ENCODE measurements at regions not wholly inside any gene's neighbourhood (a gene's known extent, or its start where the extent isn't known, plus 50 kb on each side); places are given as distances from the start of the nearest gene placed in this dataset.

DNA sequence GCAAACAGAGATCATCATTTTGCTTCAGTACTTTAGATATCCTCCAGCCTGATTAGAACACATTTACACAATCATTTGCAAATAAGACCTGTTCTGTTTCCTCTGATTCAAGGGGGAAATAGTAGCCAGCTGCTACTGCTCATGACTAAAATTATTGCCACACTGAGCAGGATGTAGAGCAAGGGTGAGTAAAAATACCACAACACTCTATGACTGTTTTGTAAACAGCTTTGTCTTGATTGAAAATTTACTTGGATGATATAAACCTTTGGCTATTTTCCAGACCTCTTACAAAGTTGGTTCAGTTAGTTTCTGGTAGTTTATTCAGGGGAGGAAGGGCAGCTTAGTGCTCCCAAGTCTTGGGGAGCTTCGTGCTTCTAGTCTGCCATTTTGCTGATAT, 286.4 kb upstream of the CNTNAP5 start:
- POLR2A ChIA-PET = no interaction called here
- no peak overlapping the region for H3K27ac ChIP-seq (ENCODE audit: control insufficient read depth, insufficient read depth)
- no peak for TF ChIP-seq RB1 (IDR thresholded peaks at IDR 0.05; ENCODE audit: borderline replicate concordance)
- TF ChIP-seq CHD1 (IDR thresholded peaks at IDR 0.05; ENCODE audit: low read depth, low read length) = no peak
- H4K20me1 ChIP-seq (ENCODE audit: control insufficient read depth, insufficient read depth) = no peaks in the 10 kb centered on the region
- RAD21 ChIA-PET (ENCODE audit: unreplicated experiment) = no interaction called here
- no TSS peak for BruUV-seq (replicated peaks)
- FAIRE-seq (no peak), DNase-seq (ENCODE audit: low read depth, low spot score) (no peak), ATAC-seq (no peak)
- H3K9me3 ChIP-seq (replicated peaks; ENCODE audit: control insufficient read depth, insufficient read depth, low read length) = no peaks in the 10 kb centered on the region
- no peak overlapping the region for H3K4me3 ChIP-seq
- in situ Hi-C loops (cut with MboI) (no loop called here), intact Hi-C loops (cut with micrococcal nuclease; ENCODE audit: unreplicated experiment) (no loop called here)
- H3K9ac ChIP-seq (ENCODE audit: control insufficient read depth, insufficient read depth, low read length) = no peak overlapping the region
- no peaks in the 10 kb centered on the region for H3K36me3 ChIP-seq (ENCODE audit: control insufficient read depth in 2 of 2, insufficient read depth in 2 of 2, low read length in 1 of 2)
- no peak overlapping the region for H3K4me2 ChIP-seq (ENCODE audit: control insufficient read depth, insufficient read depth)
- 0% methylated on average over 1 of the region's 1 CpG for WGBS (ENCODE audit: insufficient coverage, insufficient replicate concordance, low lambda C conversion rate, missing lambda C conversion rate)
- SMC1A ChIA-PET (ENCODE audit: uncharacterized antibody, unreplicated experiment) = interaction anchor here (0.8 kb wide), 1 partner anchor 1761 kb away, joined by 3 read pairs; no protein-coding TSS in a partner anchor
- H3K27me3 ChIP-seq (replicated peaks in 1 of 2; ENCODE audit: control insufficient read depth in 2 of 2, insufficient read depth in 2 of 2, low read length in 1 of 2) = no peaks in the 10 kb centered on the region
- no peaks in the 10 kb centered on the region for H3K79me2 ChIP-seq (ENCODE audit: control insufficient read depth, insufficient read depth, low read length)
- H3K4me1 ChIP-seq (ENCODE audit: control insufficient read depth, insufficient read depth, low read length) = no peaks in the 10 kb centered on the region
- CTCF ChIA-PET = interaction anchor here (0.7 kb wide), 1 partner anchor 614 kb away, joined by 3 read pairs; no protein-coding TSS in a partner anchor
- H2AFZ ChIP-seq (ENCODE audit: control insufficient read depth, low read depth, low read length) = no peak overlapping the region

DNA sequence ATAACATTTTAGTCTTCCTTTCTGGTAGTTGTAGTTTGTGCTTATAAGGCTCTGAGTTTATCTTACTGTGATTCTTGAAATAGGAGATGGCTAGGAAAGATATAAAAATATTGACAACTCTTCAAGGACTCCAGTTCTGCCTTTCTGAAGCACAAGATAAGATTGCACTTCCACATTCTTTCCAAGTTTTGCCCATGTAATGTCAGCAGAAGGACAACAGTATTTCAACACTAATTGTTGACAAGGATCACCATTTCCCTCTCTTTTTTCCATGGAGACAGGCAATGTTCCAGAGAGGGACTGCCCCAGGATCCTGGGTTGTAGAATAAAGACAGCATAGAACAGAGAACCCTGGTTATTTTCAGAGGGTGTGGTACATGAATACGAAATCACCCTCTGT, 279.1 kb upstream of the CNTNAP5 start:
- Histone ChIP-seq H3K27me3 (replicated peaks in 1 of 2; ENCODE audit: control insufficient read depth in 2 of 2, insufficient read depth in 2 of 2, low read length in 1 of 2) (no peaks in the 10 kb centered on the region), H3K36me3 (ENCODE audit: control insufficient read depth in 2 of 2, insufficient read depth in 2 of 2, low read length in 1 of 2) (no peaks in the 10 kb centered on the region), H3K79me2 (ENCODE audit: control insufficient read depth, insufficient read depth, low read length) (no peaks in the 10 kb centered on the region), H3K4me1 (ENCODE audit: control insufficient read depth, insufficient read depth, low read length) (no peaks in the 10 kb centered on the region), H2AFZ (ENCODE audit: control insufficient read depth, low read depth, low read length) (no peak overlapping the region), H3K9ac (ENCODE audit: control insufficient read depth, insufficient read depth, low read length) (no peak overlapping the region), H3K4me2 (ENCODE audit: control insufficient read depth, insufficient read depth) (no peak overlapping the region), H3K4me3 (no peak overlapping the region), H3K27ac (ENCODE audit: control insufficient read depth, insufficient read depth) (no peak overlapping the region), H4K20me1 (ENCODE audit: control insufficient read depth, insufficient read depth) (no peaks in the 10 kb centered on the region), H3K9me3 (replicated peaks; ENCODE audit: control insufficient read depth, insufficient read depth, low read length) (no peaks in the 10 kb centered on the region)
- ATAC-seq = no peak
- BruUV-seq (replicated peaks) = no TSS peak
- RAD21 ChIA-PET (ENCODE audit: unreplicated experiment) = no interaction called here
- POLR2A ChIA-PET = no interaction called here
- CTCF ChIA-PET = no interaction called here
- TF ChIP-seq BRCA1 (IDR thresholded peaks at IDR 0.05; ENCODE audit: low read depth, low read length) = no peak
- no peak for TF ChIP-seq CBX5 (IDR thresholded peaks at IDR 0.05; ENCODE audit: low read depth)
- intact Hi-C loops (cut with micrococcal nuclease; ENCODE audit: unreplicated experiment) = no loop called here
- 0% methylated on average over 1 of the region's 1 CpG for WGBS (ENCODE audit: insufficient coverage, insufficient replicate concordance, low lambda C conversion rate, missing lambda C conversion rate)
- no peak for FAIRE-seq
- in situ Hi-C loops (cut with MboI) = no loop called here
- SMC1A ChIA-PET (ENCODE audit: uncharacterized antibody, unreplicated experiment) = no interaction called here
- no peak for DNase-seq (ENCODE audit: low read depth, low spot score)
